ENCODE measurements at regions not wholly inside any gene's neighbourhood (a gene's known extent, or its start where the extent isn't known, plus 50 kb on each side); places are given as distances from the start of the nearest gene placed in this dataset.

DNA sequence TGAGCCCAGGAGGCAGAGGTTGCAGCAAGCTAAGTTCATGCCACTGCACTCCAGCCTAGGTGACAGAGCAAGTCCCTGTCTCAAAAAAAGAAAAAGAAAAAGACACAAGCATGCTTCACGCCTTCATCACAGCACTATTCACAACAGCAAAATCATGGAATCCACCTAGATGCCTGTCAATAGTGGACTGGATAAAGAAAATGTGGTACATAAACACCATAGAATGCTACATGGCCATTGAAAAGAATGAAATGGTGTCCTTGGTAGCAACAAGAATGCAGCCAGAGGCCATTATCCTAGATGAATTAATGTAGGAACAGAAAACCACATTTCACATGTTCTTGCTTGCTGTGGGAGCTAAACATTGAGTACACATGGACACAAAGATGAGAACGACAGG, 392.6 kb downstream of the EIPR1 start:
- Histone ChIP-seq H3K9ac (ENCODE audit: low read length) (no peak overlapping the region), H3K4me3 (ENCODE audit: insufficient read depth in 1 of 2, low read depth in 1 of 2, low read length in 2 of 2) (no peak overlapping the region), H3K9me3 (ENCODE audit: control insufficient read depth, low read length) (peaks cover 15% of the 10 kb centered on the region), H3K4me2 (ENCODE audit: low read length, poor library complexity, severe bottlenecking) (no peak overlapping the region), H2BK120ac (ENCODE audit: low read depth, low read length) (no peak overlapping the region), H2AK5ac (ENCODE audit: low read length, severe bottlenecking) (no peak overlapping the region), H2BK12ac (ENCODE audit: low read length in 2 of 2) (no peak overlapping the region), H3K79me1 (replicated peaks; ENCODE audit: low read length, poor library complexity, severe bottlenecking) (no peaks in the 10 kb centered on the region), H3K4ac (ENCODE audit: low read depth in 1 of 2, low read length in 2 of 2) (no peak overlapping the region), H2AFZ (ENCODE audit: low read depth, low read length) (no peak overlapping the region), H4K8ac (ENCODE audit: low read length) (no peak overlapping the region), H3K14ac (ENCODE audit: low read length in 2 of 2) (no peak overlapping the region), H3K4me1 (ENCODE audit: control insufficient read depth, insufficient read depth, low read depth, low read length) (no peaks in the 10 kb centered on the region), H3K23ac (ENCODE audit: low read length in 2 of 2) (no peak overlapping the region), H3K27ac (ENCODE audit: low read length, poor library complexity, severe bottlenecking) (no peak overlapping the region), H2BK15ac (ENCODE audit: low read depth, poor library complexity, severe bottlenecking) (no peak overlapping the region), H3K27me3 (ENCODE audit: control insufficient read depth in 1 of 2, insufficient read depth in 1 of 2, low read length in 2 of 2) (no peaks in the 10 kb centered on the region), H3K36me3 (ENCODE audit: control insufficient read depth in 1 of 2, insufficient read depth in 2 of 2, low read depth in 1 of 2, low read length in 2 of 2) (no peaks in the 10 kb centered on the region), H3K18ac (ENCODE audit: low read depth in 1 of 2, low read length in 2 of 2) (no peak overlapping the region), H4K91ac (ENCODE audit: low read length) (no peak overlapping the region), H2BK5ac (ENCODE audit: low read depth, low read length, poor library complexity, severe bottlenecking) (no peak overlapping the region)
- no peak for DNase-seq
- no CpG with 5 or more reads among the region's 2 CpGs for WGBS

DNA sequence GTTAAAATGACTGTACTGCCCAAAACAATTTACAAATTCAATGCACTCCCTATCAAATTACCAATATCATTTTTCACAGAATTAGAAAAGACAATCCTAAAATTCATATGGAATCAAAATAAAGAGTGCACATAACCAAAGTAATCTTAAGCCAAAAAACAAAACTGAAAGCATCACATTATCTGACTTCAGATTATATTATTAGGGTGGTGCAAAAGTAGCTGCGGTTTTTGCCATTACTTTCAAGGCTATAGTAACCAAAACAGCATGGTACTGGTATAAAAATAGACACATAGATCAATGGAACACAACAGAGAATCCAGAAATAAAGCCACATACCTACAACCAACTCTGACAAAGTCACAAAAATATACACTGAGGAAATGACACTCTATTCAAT, 396.6 kb downstream of the EIPR1 start:
- H3K9ac ChIP-seq (ENCODE audit: low read length) = no peak overlapping the region
- no peak overlapping the region for H2BK15ac ChIP-seq (ENCODE audit: low read depth, poor library complexity, severe bottlenecking)
- no peaks in the 10 kb centered on the region for H3K4me1 ChIP-seq (ENCODE audit: control insufficient read depth, insufficient read depth, low read depth, low read length)
- no CpG with 5 or more reads among the region's 1 CpG for WGBS
- no peak overlapping the region for H2BK12ac ChIP-seq (ENCODE audit: low read length in 2 of 2)
- H4K91ac ChIP-seq (ENCODE audit: low read length) = no peak overlapping the region
- no peaks in the 10 kb centered on the region for H3K27me3 ChIP-seq (ENCODE audit: control insufficient read depth in 1 of 2, insufficient read depth in 1 of 2, low read length in 2 of 2)
- H4K8ac ChIP-seq (ENCODE audit: low read length) = no peak overlapping the region
- H3K36me3 ChIP-seq (ENCODE audit: control insufficient read depth in 1 of 2, insufficient read depth in 2 of 2, low read depth in 1 of 2, low read length in 2 of 2) = no peaks in the 10 kb centered on the region
- H2AFZ ChIP-seq (ENCODE audit: low read depth, low read length) = no peak overlapping the region
- H3K14ac ChIP-seq (ENCODE audit: low read length in 2 of 2) = no peak overlapping the region
- H2AK5ac ChIP-seq (ENCODE audit: low read length, severe bottlenecking) = no peak overlapping the region
- H3K18ac ChIP-seq (ENCODE audit: low read depth in 1 of 2, low read length in 2 of 2) = no peak overlapping the region
- peaks cover 22% of the 10 kb centered on the region for H3K9me3 ChIP-seq (ENCODE audit: control insufficient read depth, low read length)
- H3K4ac ChIP-seq (ENCODE audit: low read depth in 1 of 2, low read length in 2 of 2) = no peak overlapping the region
- H3K23ac ChIP-seq (ENCODE audit: low read length in 2 of 2) = no peak overlapping the region
- H3K4me3 ChIP-seq (ENCODE audit: insufficient read depth in 1 of 2, low read depth in 1 of 2, low read length in 2 of 2) = no peak overlapping the region
- H2BK120ac ChIP-seq (ENCODE audit: low read depth, low read length) = no peak overlapping the region
- H3K27ac ChIP-seq (ENCODE audit: low read length, poor library complexity, severe bottlenecking) = no peak overlapping the region
- no peak overlapping the region for H2BK5ac ChIP-seq (ENCODE audit: low read depth, low read length, poor library complexity, severe bottlenecking)
- H3K4me2 ChIP-seq (ENCODE audit: low read length, poor library complexity, severe bottlenecking) = no peak overlapping the region
- no peaks in the 10 kb centered on the region for H3K79me1 ChIP-seq (replicated peaks; ENCODE audit: low read length, poor library complexity, severe bottlenecking)
- DNase-seq = no peak

DNA sequence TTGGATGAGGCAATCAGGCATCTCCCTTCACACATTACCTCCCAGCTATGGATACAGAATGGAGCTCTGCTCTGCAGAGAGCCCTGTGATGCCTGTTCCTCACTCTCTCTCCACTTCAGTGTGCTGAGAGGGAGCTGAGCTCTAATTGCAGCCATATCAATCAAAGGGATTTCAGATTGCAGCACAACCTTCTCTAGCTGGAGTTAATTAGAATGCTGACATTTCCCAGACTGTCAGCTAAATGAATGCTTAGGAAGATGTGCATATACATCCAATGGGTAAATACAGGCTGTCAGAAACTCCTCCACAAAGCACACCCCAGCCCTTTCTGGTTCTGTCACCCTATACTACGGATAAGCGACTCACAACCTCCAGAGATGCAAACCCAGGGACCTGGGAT, 402.6 kb downstream of the EIPR1 start:
- Histone ChIP-seq H2BK15ac (ENCODE audit: low read depth, poor library complexity, severe bottlenecking) (no peak overlapping the region), H3K23ac (ENCODE audit: low read length in 2 of 2) (no peak overlapping the region), H4K91ac (ENCODE audit: low read length) (no peak overlapping the region), H4K8ac (ENCODE audit: low read length) (no peak overlapping the region), H3K27me3 (ENCODE audit: control insufficient read depth in 1 of 2, insufficient read depth in 1 of 2, low read length in 2 of 2) (no peaks in the 10 kb centered on the region), H3K79me1 (replicated peaks; ENCODE audit: low read length, poor library complexity, severe bottlenecking) (no peaks in the 10 kb centered on the region), H3K27ac (ENCODE audit: low read length, poor library complexity, severe bottlenecking) (no peak overlapping the region), H2BK12ac (ENCODE audit: low read length in 2 of 2) (no peak overlapping the region), H2AK5ac (ENCODE audit: low read length, severe bottlenecking) (no peak overlapping the region), H3K14ac (ENCODE audit: low read length in 2 of 2) (no peak overlapping the region), H2BK5ac (ENCODE audit: low read depth, low read length, poor library complexity, severe bottlenecking) (no peak overlapping the region), H3K18ac (ENCODE audit: low read depth in 1 of 2, low read length in 2 of 2) (no peak overlapping the region), H3K36me3 (ENCODE audit: control insufficient read depth in 1 of 2, insufficient read depth in 2 of 2, low read depth in 1 of 2, low read length in 2 of 2) (no peaks in the 10 kb centered on the region), H2BK120ac (ENCODE audit: low read depth, low read length) (no peak overlapping the region), H3K4ac (ENCODE audit: low read depth in 1 of 2, low read length in 2 of 2) (no peak overlapping the region), H3K9ac (ENCODE audit: low read length) (no peak overlapping the region), H3K9me3 (ENCODE audit: control insufficient read depth, low read length) (peaks cover 26% of the 10 kb centered on the region), H3K4me3 (ENCODE audit: insufficient read depth in 1 of 2, low read depth in 1 of 2, low read length in 2 of 2) (no peak overlapping the region), H3K4me1 (ENCODE audit: control insufficient read depth, insufficient read depth, low read depth, low read length) (no peaks in the 10 kb centered on the region), H2AFZ (ENCODE audit: low read depth, low read length) (no peak overlapping the region), H3K4me2 (ENCODE audit: low read length, poor library complexity, severe bottlenecking) (no peak overlapping the region)
- DNase-seq = no peak
- no CpG with 5 or more reads among the region's 2 CpGs for WGBS

DNA sequence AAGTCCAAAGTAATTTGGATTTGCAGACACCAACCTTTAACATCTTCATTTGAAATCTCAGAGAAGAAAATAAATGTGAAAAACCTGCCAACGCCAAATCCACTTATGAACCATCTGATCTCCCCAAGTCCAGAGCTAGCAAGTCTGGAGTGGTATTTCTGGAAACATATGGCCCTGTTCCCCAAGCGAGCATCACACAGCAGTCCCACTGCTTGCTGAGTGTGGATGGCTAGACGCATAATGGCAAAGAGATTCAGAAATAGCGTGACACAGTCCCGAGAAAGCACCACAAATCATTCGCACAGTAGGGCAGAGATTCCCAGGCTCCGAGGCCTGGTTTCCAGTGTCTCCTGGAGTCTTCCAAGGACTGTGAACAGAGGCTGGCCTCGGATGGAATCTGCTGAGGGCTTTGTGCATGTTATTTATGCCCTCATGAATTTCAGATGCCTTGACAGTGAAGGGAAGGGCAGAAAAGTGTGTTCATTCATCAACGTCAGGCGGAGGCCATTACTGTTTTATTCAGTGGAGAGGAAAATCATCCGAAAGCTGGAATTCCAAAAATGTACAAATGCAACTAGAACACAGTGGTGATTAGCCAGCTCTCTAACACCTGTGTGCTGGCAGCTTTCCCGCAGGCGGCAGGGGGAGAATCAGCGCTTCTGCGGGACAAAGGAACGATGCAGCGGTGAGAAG, 417.0 kb downstream of the EIPR1 start:
- H3K36me3 ChIP-seq (ENCODE audit: control insufficient read depth in 1 of 2, insufficient read depth in 2 of 2, low read depth in 1 of 2, low read length in 2 of 2) = no peaks in the 10 kb centered on the region
- H3K27ac ChIP-seq (ENCODE audit: low read length, poor library complexity, severe bottlenecking) = no peak overlapping the region
- no peak overlapping the region for H2AK5ac ChIP-seq (ENCODE audit: low read length, severe bottlenecking)
- H3K9me3 ChIP-seq (ENCODE audit: control insufficient read depth, low read length) = peaks cover 10% of the 10 kb centered on the region
- no peaks in the 10 kb centered on the region for H3K27me3 ChIP-seq (ENCODE audit: control insufficient read depth in 1 of 2, insufficient read depth in 1 of 2, low read length in 2 of 2)
- H2BK5ac ChIP-seq (ENCODE audit: low read depth, low read length, poor library complexity, severe bottlenecking) = no peak overlapping the region
- H3K4me3 ChIP-seq (ENCODE audit: insufficient read depth in 1 of 2, low read depth in 1 of 2, low read length in 2 of 2) = no peak overlapping the region
- H2AFZ ChIP-seq (ENCODE audit: low read depth, low read length) = peak overlapping the region; percentile 51
- no peak overlapping the region for H3K4me2 ChIP-seq (ENCODE audit: low read length, poor library complexity, severe bottlenecking)
- H3K9ac ChIP-seq (ENCODE audit: low read length) = no peak overlapping the region
- no peak for DNase-seq
- no peak overlapping the region for H2BK120ac ChIP-seq (ENCODE audit: low read depth, low read length)
- no peak overlapping the region for H4K8ac ChIP-seq (ENCODE audit: low read length)
- H3K14ac ChIP-seq (ENCODE audit: low read length in 2 of 2) = no peak overlapping the region
- no peak overlapping the region for H3K18ac ChIP-seq (ENCODE audit: low read depth in 1 of 2, low read length in 2 of 2)
- no peak overlapping the region for H3K4ac ChIP-seq (ENCODE audit: low read depth in 1 of 2, low read length in 2 of 2)
- no peak overlapping the region for H2BK12ac ChIP-seq (ENCODE audit: low read length in 2 of 2)
- no peak overlapping the region for H4K91ac ChIP-seq (ENCODE audit: low read length)
- H3K23ac ChIP-seq (ENCODE audit: low read length in 2 of 2) = no peak overlapping the region
- H3K79me1 ChIP-seq (replicated peaks; ENCODE audit: low read length, poor library complexity, severe bottlenecking) = no peaks in the 10 kb centered on the region
- no peak overlapping the region for H2BK15ac ChIP-seq (ENCODE audit: low read depth, poor library complexity, severe bottlenecking)
- no peaks in the 10 kb centered on the region for H3K4me1 ChIP-seq (ENCODE audit: control insufficient read depth, insufficient read depth, low read depth, low read length)
- 83% methylated on average over 17 of the region's 17 CpGs for WGBS

Measured in mesenchymal stem cell (in vitro differentiated cells and primary cell).